SH-SY5Y (cell line): ENCODE measurements at regions not wholly inside any gene's neighbourhood (a gene's known extent, or its start where the extent isn't known, plus 50 kb on each side); places are given as distances from the start of the nearest gene placed in this dataset.

Source experiments
- GATA2 ChIP-seq: IDR thresholded peaks from 2 replicates; pipeline ENCODE4 v1.6.1; 2011; ENCODE audit warnings: mild to moderate bottlenecking, low read depth, low read length
- GATA3 ChIP-seq: IDR thresholded peaks from 2 replicates; pipeline ENCODE4 v1.6.1; 2011; ENCODE audit warnings: low read depth, mild to moderate bottlenecking, low read length, moderate library complexity

- TF ChIP-seq GATA2 (no peak), GATA3 (no peak)
Measured at GRCh38 chr6:3581469-3581868, 124.6 kb upstream of the SLC22A23 start.
